HEK293 (cell line): ENCODE measurements at regions not wholly inside any gene's neighbourhood (a gene's known extent, or its start where the extent isn't known, plus 50 kb on each side); places are given as distances from the start of the nearest gene placed in this dataset.
A peak's percentile ranks its signal among the peaks of the same experiment; 100 is the strongest.

Experiments used
- CTCF ChIA-PET: fragments of 350-600 bp; formaldehyde crosslinking; extraction: SDS; loops from one replicate; lab custom pipeline; 2021; ENCODE audit warnings: antibody characterized with exemption; lab: Yijun Ruan, JAX
- POLR2A ChIA-PET: fragments of 300-600 bp; formaldehyde crosslinking; extraction: SDS; loops from one replicate; lab custom pipeline; 2020; ENCODE audit warnings: antibody characterized with exemption, inconsistent platforms; lab: Yijun Ruan, JAX
- H3K27ac ChIP-seq: fragments of 200-500 bp; sonication (Bioruptor generic); 2 replicates; pipeline ENCODE4 v1.5.1; 2014; ENCODE audit warnings: low read depth, low read length, control low read depth, inconsistent platforms; ENCODE audit errors: extremely low read depth
- H3K36me3 ChIP-seq, 2 experiments: fragments of 200-500 bp in 1 of 2; sonication (Bioruptor generic) in 1 of 2; 1 replicate in 1 of 2; 2 replicates in 1 of 2; pipeline ENCODE4 v1.5.1; 2014 to 2017; ENCODE audit warnings: inconsistent platforms in 2 of 2, low read length in 2 of 2; ENCODE audit not compliant: control insufficient read depth in 2 of 2, insufficient read depth in 1 of 2
- H3K4me1 ChIP-seq: fragments of 200-500 bp; sonication (Bioruptor generic); 2 replicates; pipeline ENCODE4 v1.5.1; 2014; ENCODE audit warnings: mild to moderate bottlenecking, low read length, inconsistent platforms; ENCODE audit not compliant: control insufficient read depth, insufficient read depth
- H3K4me3 ChIP-seq: 2 replicates; pipeline ENCODE4 v1.5.1; 2011; ENCODE audit warnings: low read depth, mild to moderate bottlenecking, control low read depth, low read length, moderate library complexity
- H3K9me3 ChIP-seq: fragments of 200-500 bp; sonication (Bioruptor generic); 2 replicates; pipeline ENCODE4 v1.5.1; 2014; ENCODE audit warnings: low read depth, low read length, inconsistent platforms; ENCODE audit not compliant: control insufficient read depth, insufficient read depth
- GLIS1 ChIP-seq: fragments of 450-650 bp; formaldehyde crosslinking; IDR thresholded peaks from 2 replicates; pipeline ENCODE4 v1.5.1; 2016; ENCODE audit warnings: missing biosample characterization, missing genetic modification characterization
- HOXA7 ChIP-seq: sonication (generic); formaldehyde crosslinking; IDR thresholded peaks from 2 replicates; pipeline ENCODE4 v1.8.1; 2022; ENCODE audit warnings: missing genetic modification reagents, borderline replicate concordance
- MYNN ChIP-seq: fragments of 450-650 bp; formaldehyde crosslinking; IDR thresholded peaks from 2 replicates; pipeline ENCODE4 v1.5.1; 2016; ENCODE audit warnings: missing biosample characterization, missing genetic modification characterization, borderline replicate concordance
- SETDB1 ChIP-seq: IDR thresholded peaks from one replicate; pipeline ENCODE4 v1.6.1; 2017; ENCODE audit warnings: mild to moderate bottlenecking, low read length, moderate library complexity, mixed read lengths; ENCODE audit not compliant: insufficient read length
- TRIM28 ChIP-seq: IDR thresholded peaks from 2 replicates; pipeline ENCODE4 v1.6.1; 2011; ENCODE audit warnings: low read length, control low read depth, borderline replicate concordance
- WT1 ChIP-seq: fragments of 450-650 bp; formaldehyde crosslinking; IDR thresholded peaks from 2 replicates; pipeline ENCODE4 v1.5.1; 2016; ENCODE audit warnings: missing biosample characterization, missing genetic modification characterization
- ZFP37 ChIP-seq: fragments of 450-650 bp; formaldehyde crosslinking; IDR thresholded peaks from 2 replicates; pipeline ENCODE4 v1.5.1; 2016; ENCODE audit warnings: missing biosample characterization, missing genetic modification characterization
- ZNF133 ChIP-seq: fragments of 450-650 bp; formaldehyde crosslinking; IDR thresholded peaks from 2 replicates; pipeline ENCODE4 v1.5.1; 2016; ENCODE audit warnings: missing biosample characterization, missing genetic modification characterization
- ZNF2 ChIP-seq: fragments of 450-650 bp; formaldehyde crosslinking; IDR thresholded peaks from 2 replicates; pipeline ENCODE4 v1.5.1; 2016; ENCODE audit warnings: missing biosample characterization, missing genetic modification characterization
- ZNF248 ChIP-seq: fragments of 450-650 bp; formaldehyde crosslinking; IDR thresholded peaks from 2 replicates; pipeline ENCODE4 v1.5.1; 2017; ENCODE audit warnings: missing biosample characterization, missing genetic modification characterization
- ZNF311 ChIP-seq: fragments of 450-650 bp; formaldehyde crosslinking; IDR thresholded peaks from 2 replicates; pipeline ENCODE4 v1.5.1; 2017; ENCODE audit warnings: missing biosample characterization, missing genetic modification characterization, borderline replicate concordance
- ZNF37A ChIP-seq: fragments of 450-650 bp; IDR thresholded peaks from 2 replicates; pipeline ENCODE4 v1.5.1; 2018; ENCODE audit warnings: missing biosample characterization, missing genetic modification characterization
- ZNF404 ChIP-seq: fragments of 450-650 bp; formaldehyde crosslinking; IDR thresholded peaks from 2 replicates; pipeline ENCODE4 v1.5.1; 2017; ENCODE audit warnings: missing biosample characterization, missing genetic modification characterization
- ZNF555 ChIP-seq: fragments of 450-650 bp; formaldehyde crosslinking; conservative IDR thresholded peaks from 2 replicates; pipeline ENCODE4 v1.5.1; 2017; ENCODE audit warnings: missing biosample characterization, mild to moderate bottlenecking, missing genetic modification characterization, inconsistent platforms
- ZNF585B ChIP-seq: fragments of 450-650 bp; formaldehyde crosslinking; IDR thresholded peaks from 2 replicates; pipeline ENCODE4 v1.5.1; 2016; ENCODE audit warnings: missing biosample characterization, missing genetic modification characterization
- ZNF629 ChIP-seq: fragments of 450-650 bp; formaldehyde crosslinking; IDR thresholded peaks from 2 replicates; pipeline ENCODE4 v1.5.1; 2017; ENCODE audit warnings: missing biosample characterization, missing genetic modification characterization
- ZNF701 ChIP-seq: fragments of 450-650 bp; formaldehyde crosslinking; IDR thresholded peaks from 2 replicates; pipeline ENCODE4 v1.5.1; 2016; ENCODE audit warnings: missing biosample characterization, missing genetic modification characterization
- ZNF830 ChIP-seq: fragments of 450-650 bp; IDR thresholded peaks from 2 replicates; pipeline ENCODE4 v1.5.0; 2018; ENCODE audit warnings: missing biosample characterization, missing genetic modification characterization, low read depth, mild to moderate bottlenecking, moderate library complexity
- TF ChIP-seq, protein P1 (sequence below): fragments of 450-650 bp; formaldehyde crosslinking; IDR thresholded peaks from 2 replicates; pipeline ENCODE4 v1.5.1; 2016; ENCODE audit warnings: missing biosample characterization, missing genetic modification characterization, low read depth
- TF ChIP-seq, protein P2 (sequence below): fragments of 450-650 bp; formaldehyde crosslinking; IDR thresholded peaks from 2 replicates; pipeline ENCODE4 v1.5.1; 2016; ENCODE audit warnings: missing biosample characterization, missing genetic modification characterization
- TF ChIP-seq, protein P3 (sequence below): fragments of 450-650 bp; formaldehyde crosslinking; IDR thresholded peaks from 2 replicates; pipeline ENCODE4 v1.5.1; 2016; ENCODE audit warnings: missing biosample characterization, missing genetic modification characterization
- TF ChIP-seq, protein P4 (sequence below): fragments of 450-650 bp; formaldehyde crosslinking; IDR thresholded peaks from 2 replicates; pipeline ENCODE4 v1.5.1; 2017; ENCODE audit warnings: missing biosample characterization, missing genetic modification characterization
- TF ChIP-seq, protein P5 (sequence below): fragments of 450-650 bp; formaldehyde crosslinking; IDR thresholded peaks from 2 replicates; pipeline ENCODE4 v1.5.1; 2017; ENCODE audit warnings: missing biosample characterization, missing genetic modification characterization

DNA sequence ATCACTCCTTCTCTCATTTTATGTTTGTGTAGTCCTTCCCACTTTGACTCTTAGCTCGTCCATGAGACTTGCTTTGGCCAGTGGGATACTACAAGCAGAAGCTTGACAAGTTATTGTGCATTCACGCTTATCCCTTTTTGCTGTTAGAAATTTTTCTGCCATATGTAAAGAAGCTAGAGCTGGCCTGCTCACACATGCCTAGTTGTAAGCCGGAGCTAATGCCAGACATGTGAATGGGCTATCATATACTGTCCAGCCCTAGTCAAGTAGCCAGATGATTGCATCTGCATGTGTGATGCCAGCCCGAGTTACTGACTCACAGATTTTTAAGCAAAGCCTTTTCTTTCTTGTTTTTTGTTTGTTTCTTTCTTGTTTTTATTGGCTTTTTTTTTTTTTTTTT, 460.7 kb downstream of the TDRD3 start:
- ChIA-PET POLR2A (no interaction called here), CTCF (no interaction called here)
- no peaks in the 10 kb centered on the region for H3K36me3 ChIP-seq
- TF ChIP-seq ZNF629 (tag by site-specific recombination) (no peak), ZNF133 (tag by site-specific recombination) (no peak), HOXA7 (CRISPR knock-in tag) (no peak), ZFP37 (no peak), ZNF311 (tag by site-specific recombination) (no peak), ZNF2 (tag by site-specific recombination) (no peak), ZNF830 (tag by site-specific recombination) (no peak), ZNF555 (no peak), MYNN (tag by site-specific recombination) (no peak), ZNF404 (tag by site-specific recombination) (no peak)
- TF ChIP-seq, protein P1, sequence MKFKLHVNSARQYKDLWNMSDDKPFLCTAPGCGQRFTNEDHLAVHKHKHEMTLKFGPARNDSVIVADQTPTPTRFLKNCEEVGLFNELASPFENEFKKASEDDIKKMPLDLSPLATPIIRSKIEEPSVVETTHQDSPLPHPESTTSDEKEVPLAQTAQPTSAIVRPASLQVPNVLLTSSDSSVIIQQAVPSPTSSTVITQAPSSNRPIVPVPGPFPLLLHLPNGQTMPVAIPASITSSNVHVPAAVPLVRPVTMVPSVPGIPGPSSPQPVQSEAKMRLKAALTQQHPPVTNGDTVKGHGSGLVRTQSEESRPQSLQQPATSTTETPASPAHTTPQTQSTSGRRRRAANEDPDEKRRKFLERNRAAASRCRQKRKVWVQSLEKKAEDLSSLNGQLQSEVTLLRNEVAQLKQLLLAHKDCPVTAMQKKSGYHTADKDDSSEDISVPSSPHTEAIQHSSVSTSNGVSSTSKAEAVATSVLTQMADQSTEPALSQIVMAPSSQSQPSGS (tag by site-specific recombination), result no peak
- TF ChIP-seq, protein P2, sequence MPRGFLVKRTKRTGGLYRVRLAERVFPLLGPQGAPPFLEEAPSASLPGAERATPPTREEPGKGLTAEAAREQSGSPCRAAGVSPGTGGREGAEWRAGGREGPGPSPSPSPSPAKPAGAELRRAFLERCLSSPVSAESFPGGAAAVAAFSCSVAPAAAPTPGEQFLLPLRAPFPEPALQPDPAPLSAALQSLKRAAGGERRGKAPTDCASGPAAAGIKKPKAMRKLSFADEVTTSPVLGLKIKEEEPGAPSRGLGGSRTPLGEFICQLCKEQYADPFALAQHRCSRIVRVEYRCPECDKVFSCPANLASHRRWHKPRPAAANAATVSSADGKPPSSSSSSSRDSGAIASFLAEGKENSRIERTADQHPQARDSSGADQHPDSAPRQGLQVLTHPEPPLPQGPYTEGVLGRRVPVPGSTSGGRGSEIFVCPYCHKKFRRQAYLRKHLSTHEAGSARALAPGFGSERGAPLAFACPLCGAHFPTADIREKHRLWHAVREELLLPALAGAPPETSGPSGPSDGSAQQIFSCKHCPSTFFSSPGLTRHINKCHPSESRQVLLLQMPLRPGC, result no peak
- TF ChIP-seq, protein P3, sequence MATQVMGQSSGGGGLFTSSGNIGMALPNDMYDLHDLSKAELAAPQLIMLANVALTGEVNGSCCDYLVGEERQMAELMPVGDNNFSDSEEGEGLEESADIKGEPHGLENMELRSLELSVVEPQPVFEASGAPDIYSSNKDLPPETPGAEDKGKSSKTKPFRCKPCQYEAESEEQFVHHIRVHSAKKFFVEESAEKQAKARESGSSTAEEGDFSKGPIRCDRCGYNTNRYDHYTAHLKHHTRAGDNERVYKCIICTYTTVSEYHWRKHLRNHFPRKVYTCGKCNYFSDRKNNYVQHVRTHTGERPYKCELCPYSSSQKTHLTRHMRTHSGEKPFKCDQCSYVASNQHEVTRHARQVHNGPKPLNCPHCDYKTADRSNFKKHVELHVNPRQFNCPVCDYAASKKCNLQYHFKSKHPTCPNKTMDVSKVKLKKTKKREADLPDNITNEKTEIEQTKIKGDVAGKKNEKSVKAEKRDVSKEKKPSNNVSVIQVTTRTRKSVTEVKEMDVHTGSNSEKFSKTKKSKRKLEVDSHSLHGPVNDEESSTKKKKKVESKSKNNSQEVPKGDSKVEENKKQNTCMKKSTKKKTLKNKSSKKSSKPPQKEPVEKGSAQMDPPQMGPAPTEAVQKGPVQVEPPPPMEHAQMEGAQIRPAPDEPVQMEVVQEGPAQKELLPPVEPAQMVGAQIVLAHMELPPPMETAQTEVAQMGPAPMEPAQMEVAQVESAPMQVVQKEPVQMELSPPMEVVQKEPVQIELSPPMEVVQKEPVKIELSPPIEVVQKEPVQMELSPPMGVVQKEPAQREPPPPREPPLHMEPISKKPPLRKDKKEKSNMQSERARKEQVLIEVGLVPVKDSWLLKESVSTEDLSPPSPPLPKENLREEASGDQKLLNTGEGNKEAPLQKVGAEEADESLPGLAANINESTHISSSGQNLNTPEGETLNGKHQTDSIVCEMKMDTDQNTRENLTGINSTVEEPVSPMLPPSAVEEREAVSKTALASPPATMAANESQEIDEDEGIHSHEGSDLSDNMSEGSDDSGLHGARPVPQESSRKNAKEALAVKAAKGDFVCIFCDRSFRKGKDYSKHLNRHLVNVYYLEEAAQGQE (tag by site-specific recombination), result no peak
- no peaks in the 10 kb centered on the region for H3K4me1 ChIP-seq
- no peak overlapping the region for H3K4me3 ChIP-seq
- no peaks in the 10 kb centered on the region for H3K9me3 ChIP-seq
- no peak overlapping the region for H3K27ac ChIP-seq

DNA sequence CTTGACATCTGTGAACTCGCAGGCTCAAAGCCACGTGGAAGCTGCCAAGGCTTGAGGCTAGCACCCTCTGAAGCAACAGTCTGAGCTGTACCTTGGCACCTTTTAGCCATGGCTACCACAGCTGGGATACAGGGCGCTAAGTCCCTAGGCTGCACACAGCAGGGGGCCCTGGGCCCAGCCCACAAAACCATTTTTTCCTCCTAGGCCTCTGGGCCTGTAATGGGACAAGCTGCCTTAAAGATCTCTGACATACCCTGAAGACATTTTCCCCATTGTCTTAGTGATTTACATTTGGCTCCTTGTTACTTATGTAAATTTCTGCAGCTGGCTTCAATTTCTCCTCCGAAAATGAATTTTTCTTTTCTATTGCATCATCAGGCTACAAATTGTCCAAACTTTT, 455.9 kb downstream of the TDRD3 start:
- CTCF ChIA-PET, result no interaction called here
- H3K27ac ChIP-seq, result no peak overlapping the region
- POLR2A ChIA-PET, result no interaction called here
- H3K36me3 ChIP-seq, result no peaks in the 10 kb centered on the region
- no peak overlapping the region for H3K4me3 ChIP-seq
- TF ChIP-seq TRIM28, result peak; percentile 49; the same call in 1 of the 2 replicates
- peak; percentile 92 for TF ChIP-seq ZNF585B
- TF ChIP-seq MYNN (tag by site-specific recombination), result no peak
- TF ChIP-seq SETDB1, result peak; percentile 56
- TF ChIP-seq ZNF555, result no peak
- no peaks in the 10 kb centered on the region for H3K9me3 ChIP-seq
- no peaks in the 10 kb centered on the region for H3K4me1 ChIP-seq

DNA sequence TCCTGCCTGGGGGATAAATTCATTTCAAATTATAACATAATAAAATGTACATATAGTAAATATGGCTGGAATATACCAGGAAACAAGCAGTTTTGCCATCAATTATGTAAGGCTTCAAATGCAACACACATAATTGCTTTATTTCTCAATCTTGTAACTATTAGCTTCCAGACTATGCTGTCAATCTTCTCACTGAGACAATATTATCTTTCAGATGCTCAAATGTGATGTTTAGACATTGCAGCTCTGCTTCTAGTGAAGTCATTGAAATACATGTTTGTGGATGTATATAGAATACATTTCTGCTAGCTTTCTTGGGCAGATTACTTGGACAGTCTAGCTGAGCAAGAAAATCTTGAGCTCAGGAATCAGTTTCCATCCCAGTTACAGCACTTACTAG, 454.4 kb downstream of the TDRD3 start:
- Histone ChIP-seq H3K36me3 (no peaks in the 10 kb centered on the region), H3K9me3 (no peaks in the 10 kb centered on the region), H3K4me1 (no peaks in the 10 kb centered on the region), H3K27ac (no peak overlapping the region), H3K4me3 (no peak overlapping the region)
- CTCF ChIA-PET, result no interaction called here
- POLR2A ChIA-PET, result no interaction called here
- no peak for TF ChIP-seq ZNF701 (tag by site-specific recombination)
- TF ChIP-seq, protein P4, sequence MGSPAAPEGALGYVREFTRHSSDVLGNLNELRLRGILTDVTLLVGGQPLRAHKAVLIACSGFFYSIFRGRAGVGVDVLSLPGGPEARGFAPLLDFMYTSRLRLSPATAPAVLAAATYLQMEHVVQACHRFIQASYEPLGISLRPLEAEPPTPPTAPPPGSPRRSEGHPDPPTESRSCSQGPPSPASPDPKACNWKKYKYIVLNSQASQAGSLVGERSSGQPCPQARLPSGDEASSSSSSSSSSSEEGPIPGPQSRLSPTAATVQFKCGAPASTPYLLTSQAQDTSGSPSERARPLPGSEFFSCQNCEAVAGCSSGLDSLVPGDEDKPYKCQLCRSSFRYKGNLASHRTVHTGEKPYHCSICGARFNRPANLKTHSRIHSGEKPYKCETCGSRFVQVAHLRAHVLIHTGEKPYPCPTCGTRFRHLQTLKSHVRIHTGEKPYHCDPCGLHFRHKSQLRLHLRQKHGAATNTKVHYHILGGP (tag by site-specific recombination), result no peak
- TF ChIP-seq ZNF248 (tag by site-specific recombination), result no peak
- no peak for TF ChIP-seq ZNF37A (tag by site-specific recombination)
- TF ChIP-seq WT1 (tag by site-specific recombination), result no peak
- TF ChIP-seq ZNF2 (tag by site-specific recombination), result no peak
- TF ChIP-seq GLIS1 (tag by site-specific recombination), result no peak
- TF ChIP-seq, protein P5, sequence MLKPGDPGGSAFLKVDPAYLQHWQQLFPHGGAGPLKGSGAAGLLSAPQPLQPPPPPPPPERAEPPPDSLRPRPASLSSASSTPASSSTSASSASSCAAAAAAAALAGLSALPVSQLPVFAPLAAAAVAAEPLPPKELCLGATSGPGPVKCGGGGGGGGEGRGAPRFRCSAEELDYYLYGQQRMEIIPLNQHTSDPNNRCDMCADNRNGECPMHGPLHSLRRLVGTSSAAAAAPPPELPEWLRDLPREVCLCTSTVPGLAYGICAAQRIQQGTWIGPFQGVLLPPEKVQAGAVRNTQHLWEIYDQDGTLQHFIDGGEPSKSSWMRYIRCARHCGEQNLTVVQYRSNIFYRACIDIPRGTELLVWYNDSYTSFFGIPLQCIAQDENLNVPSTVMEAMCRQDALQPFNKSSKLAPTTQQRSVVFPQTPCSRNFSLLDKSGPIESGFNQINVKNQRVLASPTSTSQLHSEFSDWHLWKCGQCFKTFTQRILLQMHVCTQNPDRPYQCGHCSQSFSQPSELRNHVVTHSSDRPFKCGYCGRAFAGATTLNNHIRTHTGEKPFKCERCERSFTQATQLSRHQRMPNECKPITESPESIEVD (tag by site-specific recombination), result no peak
